Brain pericyte (primary cell): ENCODE measurements at regions not wholly inside any gene's neighbourhood (a gene's known extent, or its start where the extent isn't known, plus 50 kb on each side); places are given as distances from the start of the nearest gene placed in this dataset.
"Not testable (repeated sequence)": the region's sequence is repeated elsewhere in the genome, so short reads cannot be mapped to it uniquely, and the experiment has no call there.

ENCODE experiments used
- DNase-seq: peaks from one replicate; pipeline ENCODE4 v3.0.0-alpha.2; 2012; ENCODE audit warnings: low read depth, low spot score

- no peak for DNase-seq
Observed at GRCh38 chr15:62639906-62640605, 402.5 kb upstream of the TPM1 start.

DNA sequence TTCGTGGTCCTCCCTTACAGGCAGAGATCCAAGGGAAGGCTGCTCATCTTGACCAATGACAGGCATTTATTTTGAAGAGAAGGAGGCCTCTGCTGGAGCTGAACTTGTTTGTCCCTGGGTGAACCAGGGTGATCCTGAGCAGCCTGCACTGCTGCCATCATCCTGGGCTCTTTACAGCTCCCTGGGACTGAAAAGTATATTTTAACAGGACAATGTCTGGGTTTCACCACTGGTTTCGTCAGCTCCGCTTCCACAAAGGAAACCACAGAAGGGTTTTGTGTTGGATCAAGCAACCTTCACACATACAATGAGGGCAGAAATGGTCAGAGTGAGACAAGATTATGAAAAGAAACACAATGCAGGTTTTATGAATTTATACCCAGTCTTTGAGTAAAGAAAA lies 400.7 kb upstream of the TPM1 start:
- DNase-seq = no peak

- no peak for DNase-seq
Observed at GRCh38 chr15:62643572-62643971, 399.0 kb upstream of the TPM1 start.

- no peak for DNase-seq
Observed at GRCh38 chr15:62644216-62644888, 398.2 kb upstream of the TPM1 start.

DNA sequence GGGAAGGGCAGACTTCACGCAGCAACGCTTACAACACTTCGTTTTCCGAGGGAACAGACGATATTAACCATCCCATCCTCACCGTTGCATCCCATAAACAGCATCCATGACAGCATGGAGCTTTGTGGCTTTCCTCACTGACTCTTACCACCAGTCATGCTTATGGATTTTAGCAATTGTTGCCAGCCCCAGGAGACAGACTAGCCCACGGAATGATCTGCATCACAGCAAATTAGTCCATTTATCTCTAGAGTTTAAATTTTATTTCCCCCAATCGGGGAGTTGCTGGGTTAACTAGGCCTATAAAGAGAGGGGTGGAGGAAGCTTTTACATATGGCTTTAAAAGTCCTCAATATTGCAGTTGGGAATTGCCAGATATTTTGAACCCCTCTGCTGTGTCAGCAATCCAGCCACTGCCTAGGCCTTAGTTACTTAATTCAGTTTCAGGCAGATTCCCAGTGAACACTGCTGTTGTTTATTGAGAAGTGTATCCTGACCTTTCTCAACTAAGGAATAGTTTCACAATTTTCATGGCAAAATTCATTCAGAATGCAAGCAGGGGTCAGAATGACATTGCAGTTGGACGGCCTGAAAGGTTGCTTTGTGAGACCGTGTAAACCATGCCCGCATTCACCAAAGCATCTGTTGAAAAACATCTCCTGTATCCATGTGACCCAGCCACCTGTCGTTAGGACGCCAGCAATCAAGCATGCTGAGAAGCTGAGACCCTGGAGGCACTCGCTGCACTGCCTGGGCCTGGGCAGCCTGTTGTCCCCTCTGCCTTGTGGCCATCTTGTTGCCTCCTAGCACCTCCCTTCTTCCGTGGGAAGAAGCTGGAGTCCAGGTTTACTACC lies 397.4 kb upstream of the TPM1 start:
- DNase-seq = no peak

DNA sequence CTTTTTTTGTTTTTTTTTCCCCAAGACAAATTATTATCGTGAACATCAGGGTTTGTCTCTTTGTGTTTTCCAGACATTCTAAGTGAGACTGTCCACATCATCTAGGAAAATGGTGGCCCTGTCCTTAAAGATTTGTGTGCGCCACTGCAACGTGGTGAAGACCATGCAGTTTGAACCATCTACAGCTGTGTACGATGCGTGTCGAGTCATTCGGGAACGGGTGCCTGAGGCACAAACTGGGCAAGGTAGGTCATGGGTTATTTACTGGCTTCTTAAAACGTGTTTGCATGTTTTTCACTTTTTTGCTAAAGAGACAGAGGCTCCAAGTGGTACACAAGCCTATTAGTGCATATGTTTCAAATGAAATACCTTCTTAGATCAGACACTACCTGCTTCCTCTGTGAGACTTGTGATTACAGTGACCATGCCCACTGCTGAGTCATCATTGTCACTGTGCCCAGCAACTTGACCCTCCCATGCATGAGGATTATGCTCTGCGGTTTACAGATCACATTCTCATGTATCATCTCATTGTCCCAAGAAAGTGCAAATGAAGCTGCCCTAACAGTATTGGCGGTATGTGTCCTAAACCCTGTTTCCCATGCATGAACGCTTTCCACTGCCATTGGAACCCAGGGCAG lies 395.2 kb upstream of the TPM1 start:
- DNase-seq = no peak

GRCh38 chr15:62647843-62648505 lies 394.6 kb upstream of the TPM1 start:
- DNase-seq = no peak

DNA sequence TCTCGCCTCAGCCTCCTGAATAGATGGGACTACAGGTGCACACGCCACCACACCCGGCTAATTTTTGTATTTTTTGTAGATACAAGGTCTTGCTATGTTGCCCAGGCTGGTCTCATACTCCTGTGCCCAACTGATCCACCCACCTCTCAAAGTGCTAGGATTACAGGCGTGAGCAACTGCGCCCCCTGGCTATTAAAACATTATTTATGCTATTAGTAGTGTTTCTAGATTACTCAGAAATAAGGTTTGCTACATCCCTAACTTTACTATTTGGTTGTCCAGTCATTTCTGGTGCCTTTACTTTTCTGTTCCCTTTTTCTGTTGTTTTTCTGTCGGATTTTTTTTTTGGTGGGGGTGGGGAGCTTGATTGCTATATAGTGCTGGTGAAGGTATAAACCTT lies 393.6 kb upstream of the TPM1 start:
- no peak for DNase-seq

- DNase-seq = no peak
Observed at GRCh38 chr15:62649793-62650420, 392.6 kb upstream of the TPM1 start.

DNA sequence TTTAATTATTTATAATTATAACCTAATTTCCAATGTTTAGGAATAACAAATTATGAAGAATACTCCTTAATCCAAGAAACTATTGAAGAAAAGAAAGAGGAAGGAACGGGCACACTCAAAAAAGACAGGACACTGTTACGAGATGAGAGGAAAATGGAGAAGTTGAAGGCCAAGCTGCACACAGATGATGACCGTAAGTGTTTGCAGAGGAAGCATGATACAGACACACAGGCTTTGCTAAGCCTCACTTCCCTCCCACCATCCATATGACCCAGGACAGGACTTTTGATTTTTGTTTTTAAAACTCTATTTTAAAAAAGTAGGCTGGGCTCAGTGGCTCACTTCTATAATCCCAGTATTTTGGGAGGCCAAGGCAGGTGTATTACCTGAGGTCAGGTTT lies 389.4 kb upstream of the TPM1 start:
- DNase-seq = no peak

- no peak for DNase-seq
Observed at GRCh38 chr15:62656071-62656470, 386.5 kb upstream of the TPM1 start.

- DNase-seq = not testable (repeated sequence)
Observed at GRCh38 chr15:62657501-62657900, 385.0 kb upstream of the TPM1 start.

- no peak for DNase-seq
Observed at GRCh38 chr15:62658498-62658897, 384.0 kb upstream of the TPM1 start.

- DNase-seq = no peak
Observed at GRCh38 chr15:62663547-62663946, 379.0 kb upstream of the TPM1 start.

DNA sequence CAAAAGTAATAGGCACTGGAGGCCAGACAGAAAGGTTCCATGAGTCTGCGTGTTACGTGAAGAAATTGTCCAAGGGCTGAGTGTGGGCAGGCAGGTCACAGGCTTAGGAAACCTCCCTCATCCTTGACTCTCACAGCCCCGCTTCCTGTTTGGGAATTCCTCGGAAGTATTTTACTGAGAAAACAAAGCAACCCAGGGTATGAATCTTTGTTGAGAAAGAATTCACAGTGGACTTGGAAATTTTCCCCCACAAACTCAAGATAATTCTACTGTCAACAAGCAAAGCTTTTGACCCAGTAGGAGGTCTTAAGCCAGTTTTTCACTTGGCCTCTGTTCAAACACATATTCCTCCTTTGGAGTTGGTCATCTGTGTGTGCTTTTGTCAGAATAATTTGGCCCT lies 377.1 kb upstream of the TPM1 start:
- DNase-seq = peak; percentile 24

GRCh38 chr15:62666046-62666445 lies 376.5 kb upstream of the TPM1 start:
- DNase-seq = no peak

DNA sequence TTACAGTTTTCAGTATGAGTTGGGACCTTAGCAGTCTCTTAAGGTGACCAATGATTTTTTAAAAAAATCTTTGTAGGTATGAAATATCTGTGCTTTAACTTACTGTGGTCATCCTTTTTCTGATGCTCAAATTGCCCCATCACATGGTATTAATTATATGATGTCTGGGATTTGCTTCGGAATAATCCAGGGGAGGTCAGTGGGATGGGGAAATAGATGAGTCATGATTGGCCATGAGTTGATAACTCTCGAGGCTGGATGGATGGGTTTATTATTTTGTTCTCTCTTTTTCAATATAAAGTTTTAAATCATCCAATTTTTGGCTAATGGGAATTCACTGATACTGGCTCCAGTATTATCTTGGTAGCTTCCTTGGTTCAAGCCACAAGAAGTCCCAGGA lies 370.3 kb upstream of the TPM1 start:
- no peak for DNase-seq

GRCh38 chr15:62676891-62677290 lies 365.7 kb upstream of the TPM1 start:
- DNase-seq = no peak

- no peak for DNase-seq
Observed at GRCh38 chr15:62681939-62682896, 360.3 kb upstream of the TPM1 start.

- DNase-seq = not testable (repeated sequence)
Observed at GRCh38 chr15:62683192-62683591, 359.4 kb upstream of the TPM1 start.
